Fibroblast of skin of right quadriceps (primary cell): ENCODE measurements at regions not wholly inside any gene's neighbourhood (a gene's known extent, or its start where the extent isn't known, plus 50 kb on each side); places are given as distances from the start of the nearest gene placed in this dataset.
A peak's percentile ranks its signal among the peaks of the same experiment; 100 is the strongest.
"Not testable (repeated sequence)": the region's sequence is repeated elsewhere in the genome, so short reads cannot be mapped to it uniquely, and the experiment has no call there.

Source experiments
- DNase-seq: peaks from one replicate; pipeline ENCODE4 v3.0.0-alpha.2; 2013

DNA sequence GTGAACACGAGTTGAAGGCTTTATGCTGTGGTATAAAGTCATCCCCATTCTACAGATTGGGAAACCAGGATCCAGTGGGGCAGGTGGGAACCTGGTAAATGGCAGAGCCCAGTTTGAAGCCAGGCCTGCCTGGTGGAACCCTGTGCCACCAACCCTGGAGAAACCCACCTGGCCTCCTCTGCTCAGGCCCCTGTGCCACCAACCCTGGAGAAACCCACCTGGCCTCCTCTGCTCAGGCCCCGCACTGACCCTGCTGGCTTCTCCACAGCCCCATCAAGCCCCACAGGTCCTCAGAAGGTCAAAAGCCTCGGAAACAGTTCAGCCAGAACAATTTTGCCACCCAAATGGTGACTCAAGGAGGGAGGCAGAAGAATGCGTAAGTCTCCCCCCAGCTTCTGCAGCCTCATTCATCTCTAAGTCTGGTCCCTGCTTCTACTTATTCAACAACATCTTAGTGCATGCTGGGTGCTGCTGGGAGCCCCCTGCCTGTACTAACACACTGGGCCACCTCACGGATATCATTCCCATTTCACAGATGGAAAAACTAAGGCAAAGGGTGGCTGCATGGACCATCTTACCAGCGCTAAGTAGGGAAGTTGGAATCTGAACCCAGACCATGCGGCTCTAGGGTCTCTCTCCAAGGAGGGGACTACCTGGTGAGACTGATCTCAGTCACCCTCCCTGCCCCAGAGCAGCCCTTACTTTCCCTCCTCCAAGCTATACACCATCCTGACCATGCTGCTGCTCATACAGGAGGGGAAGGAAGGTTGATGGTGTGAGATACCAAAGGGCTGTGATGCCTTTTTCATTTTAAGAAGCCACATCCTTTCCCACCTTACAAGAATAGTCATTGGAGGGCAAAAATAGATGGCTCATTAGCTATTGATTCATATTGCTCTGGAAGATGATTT is 93.7 kb upstream of the ID2 start:
- DNase-seq: no peak

DNA sequence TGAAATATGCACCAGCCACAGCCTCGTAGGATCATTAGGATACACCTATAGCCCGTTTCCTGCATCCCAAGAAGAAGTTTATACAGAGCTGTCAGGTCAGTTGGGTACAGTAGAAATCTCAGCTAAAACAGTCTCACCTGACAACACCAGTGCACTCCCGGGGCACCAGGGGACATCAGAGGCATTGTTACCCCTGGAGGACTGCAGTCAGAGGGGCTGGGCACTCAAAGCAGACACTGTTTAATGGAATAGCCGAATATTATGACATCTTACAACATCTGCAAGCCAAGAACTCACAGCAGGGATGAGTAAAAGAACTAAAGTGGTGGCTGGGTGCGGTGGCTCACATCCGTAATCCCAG is 93.0 kb upstream of the ID2 start:
- DNase-seq: no peak

- no peak for DNase-seq
Measured at GRCh38 chr2:8589721-8590120, 92.1 kb upstream of the ID2 start.

DNA sequence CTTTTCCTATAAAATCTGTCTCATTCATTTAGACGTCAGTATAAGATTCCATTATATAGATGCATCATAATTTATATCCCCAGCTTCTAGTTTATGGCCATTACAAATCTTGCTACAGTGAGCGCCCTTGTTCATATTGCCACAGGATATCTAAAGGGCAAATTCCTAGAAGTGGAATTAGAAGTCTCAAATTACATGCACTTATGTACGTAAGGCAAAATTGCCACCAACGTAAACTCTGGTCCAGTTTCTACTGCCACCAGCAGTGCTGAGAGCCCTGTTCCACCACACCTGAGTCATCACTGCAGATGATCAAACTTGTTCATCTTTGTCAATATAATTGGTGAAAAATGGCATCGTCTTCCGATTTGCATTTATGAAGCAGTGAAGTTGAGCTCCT is 90.9 kb upstream of the ID2 start:
- no peak for DNase-seq

GRCh38 chr2:8592736-8593135 is 89.1 kb upstream of the ID2 start:
- no peak for DNase-seq

- no peak for DNase-seq
Measured at GRCh38 chr2:8593243-8593642, 88.6 kb upstream of the ID2 start.

- no peak for DNase-seq
Measured at GRCh38 chr2:8594731-8595427, 87.0 kb upstream of the ID2 start.

DNA sequence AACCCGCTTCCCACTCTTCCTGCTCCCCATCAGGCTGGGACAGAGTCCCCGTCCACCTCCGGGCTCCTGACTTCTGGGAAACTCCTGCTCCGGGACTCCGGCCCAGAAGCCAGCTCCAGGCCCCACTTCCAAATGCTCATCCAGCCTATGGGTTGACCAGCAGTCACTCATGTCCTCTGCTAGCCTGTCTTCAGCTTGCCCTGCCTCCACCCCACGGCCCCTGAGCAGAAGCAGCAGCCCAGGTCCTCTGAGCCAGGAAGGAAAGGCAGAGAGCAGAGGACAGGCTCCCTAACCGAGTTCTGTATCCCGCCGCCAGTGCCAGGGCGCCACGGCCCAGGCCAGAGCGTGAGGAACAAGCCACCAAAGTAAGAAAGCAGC is 86.4 kb upstream of the ID2 start:
- DNase-seq: no peak

- DNase-seq: no peak
Measured at GRCh38 chr2:8595811-8596600, 85.8 kb upstream of the ID2 start.

DNA sequence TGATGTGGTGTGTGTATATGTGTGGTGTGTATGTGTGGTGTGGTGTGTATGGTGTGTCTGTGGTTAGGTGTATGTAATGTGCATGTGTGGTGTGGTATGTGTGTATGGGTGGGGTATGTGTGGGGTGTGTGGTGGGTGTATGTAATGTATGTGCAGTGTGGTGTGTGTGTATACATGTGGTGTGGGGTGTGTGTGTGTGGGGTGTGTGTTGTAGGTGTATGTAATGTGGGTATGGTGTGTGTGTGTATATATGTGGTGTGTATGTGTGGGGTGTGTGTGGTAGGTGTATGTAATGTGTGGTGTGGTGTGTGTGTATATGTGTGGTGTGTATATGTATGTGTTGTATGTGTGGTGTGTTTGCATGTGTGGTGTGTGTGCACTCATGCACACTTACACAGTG is 84.8 kb upstream of the ID2 start:
- DNase-seq: no peak

DNA sequence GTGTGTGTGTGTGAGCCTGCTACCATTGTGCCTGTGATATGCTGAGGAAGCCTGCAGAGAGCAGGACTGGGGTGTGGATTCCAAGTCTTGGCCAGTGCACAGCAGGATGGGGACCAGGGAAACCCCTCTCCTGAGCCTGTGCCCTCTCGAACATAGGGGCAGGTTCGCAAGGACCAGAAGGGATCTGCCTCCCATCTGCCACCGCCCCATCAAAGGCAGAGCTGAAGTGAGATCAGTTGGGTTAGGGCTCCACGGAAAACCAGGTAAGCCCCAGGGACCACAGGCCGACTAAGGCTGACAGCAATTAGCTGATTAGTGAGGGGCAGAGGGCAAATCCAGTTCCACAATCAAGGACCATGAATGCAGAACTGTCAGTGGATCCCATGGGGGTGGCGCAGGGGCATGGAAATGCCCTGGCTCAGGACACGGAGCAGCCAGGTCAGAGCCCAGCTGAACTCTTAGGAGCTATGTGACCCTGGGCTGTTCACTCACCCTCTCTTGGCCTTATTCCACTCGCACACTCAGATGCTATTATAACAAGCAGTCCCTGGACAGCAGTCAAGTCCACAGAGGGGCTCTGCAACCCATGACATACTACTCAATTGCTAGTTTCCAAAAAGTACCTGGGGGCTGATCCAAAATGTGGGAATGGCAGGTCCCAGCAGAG is 84.2 kb upstream of the ID2 start:
- DNase-seq: no peak

GRCh38 chr2:8598295-8599165 is 83.3 kb upstream of the ID2 start:
- peak; percentile 96 for DNase-seq

DNA sequence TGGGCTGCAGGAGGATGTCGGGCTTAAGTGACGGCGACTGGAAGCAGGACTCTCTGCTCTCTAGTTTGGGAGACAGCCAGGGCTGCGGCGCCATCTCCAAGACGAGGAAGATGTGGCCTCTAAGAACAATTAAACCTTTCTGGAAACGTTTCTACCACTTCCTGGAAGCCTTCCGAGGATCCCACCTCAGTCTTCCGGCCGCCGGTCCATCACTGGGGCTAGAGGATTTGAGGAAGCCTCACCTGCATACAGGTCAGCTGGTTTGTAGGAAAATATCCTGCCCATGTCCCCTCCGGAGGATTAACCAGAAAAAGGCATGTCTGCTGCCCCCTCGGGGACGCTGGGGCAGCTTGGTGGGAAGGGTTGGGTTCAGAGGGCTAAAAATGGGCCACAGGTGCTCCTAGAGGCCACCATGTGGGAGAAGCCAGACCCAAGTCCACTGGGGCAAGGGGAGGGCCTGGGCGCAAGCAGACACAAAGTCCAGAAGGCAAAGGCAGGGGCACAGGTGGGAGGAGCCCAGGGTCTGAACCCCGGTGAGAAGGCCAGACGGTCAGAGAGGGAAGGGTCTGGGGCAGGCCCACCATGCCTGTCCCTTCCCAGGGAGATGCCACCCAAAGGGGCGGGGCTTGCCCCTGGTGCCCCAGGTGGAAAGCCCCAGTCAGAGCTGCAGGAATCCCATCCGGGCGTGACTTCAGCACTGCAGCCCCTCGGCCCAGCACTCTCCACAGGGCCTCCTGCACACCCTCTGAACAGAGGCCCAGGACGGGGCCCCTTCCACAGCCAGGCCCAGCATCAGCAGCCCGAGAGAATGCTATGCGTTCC is 82.2 kb upstream of the ID2 start:
- no peak for DNase-seq

DNA sequence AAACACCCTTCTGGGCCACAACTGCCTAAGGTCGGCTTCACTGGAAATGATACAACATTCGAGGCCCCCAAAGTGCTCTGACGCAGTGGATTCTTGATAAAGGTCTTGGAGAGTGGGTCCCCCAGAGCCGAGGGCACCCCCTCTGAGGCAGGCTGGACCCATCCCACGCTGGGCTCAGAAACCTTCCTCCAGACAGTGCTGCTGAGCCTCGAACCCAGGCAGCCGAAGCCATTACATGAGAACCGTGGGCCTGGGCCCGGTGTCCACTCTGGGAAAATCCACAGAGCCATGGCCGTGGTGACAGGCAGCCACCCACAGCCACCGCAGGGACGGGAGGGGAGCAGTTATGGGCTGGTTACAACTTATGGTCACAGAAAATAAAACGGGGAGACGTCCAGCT is 81.4 kb upstream of the ID2 start:
- DNase-seq: no peak

DNA sequence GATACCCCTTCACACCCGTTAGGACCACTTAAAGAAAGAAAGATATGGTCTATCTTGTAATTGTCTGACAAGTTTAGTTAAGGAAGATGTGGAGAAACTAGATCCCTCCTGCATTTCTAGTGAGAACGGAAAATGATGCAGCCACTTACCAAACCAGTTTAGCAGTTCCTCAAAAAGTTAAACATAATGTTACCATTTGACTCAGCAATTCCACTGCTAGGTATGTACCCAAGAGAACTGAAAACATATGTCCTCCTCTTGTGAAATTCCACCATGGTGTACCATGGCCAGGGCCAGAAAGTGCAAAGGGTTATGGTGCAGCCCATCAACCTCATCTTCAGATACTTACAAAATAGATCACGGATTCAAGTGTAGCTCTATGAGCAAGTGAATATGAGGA is 79.0 kb upstream of the ID2 start:
- DNase-seq: no peak

DNA sequence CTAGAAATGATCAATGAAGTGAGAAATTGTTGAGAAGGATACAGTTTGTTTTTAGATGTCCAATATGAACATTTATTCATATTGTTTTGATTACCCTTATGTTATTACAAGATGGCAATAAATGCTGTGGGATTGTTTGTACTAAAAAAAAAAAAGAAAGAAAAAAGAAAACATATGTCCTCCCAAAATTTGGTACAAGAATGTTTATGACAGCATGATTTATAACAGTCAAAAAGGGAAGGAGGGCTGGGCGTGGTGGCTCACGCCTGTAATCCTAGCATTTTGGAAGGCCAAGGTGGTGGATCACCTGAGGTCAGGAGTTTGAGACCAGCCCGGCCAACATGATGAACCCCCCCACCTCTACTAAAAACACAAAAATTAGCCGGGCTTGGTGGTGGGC is 78.5 kb upstream of the ID2 start:
- DNase-seq: not testable (repeated sequence)

DNA sequence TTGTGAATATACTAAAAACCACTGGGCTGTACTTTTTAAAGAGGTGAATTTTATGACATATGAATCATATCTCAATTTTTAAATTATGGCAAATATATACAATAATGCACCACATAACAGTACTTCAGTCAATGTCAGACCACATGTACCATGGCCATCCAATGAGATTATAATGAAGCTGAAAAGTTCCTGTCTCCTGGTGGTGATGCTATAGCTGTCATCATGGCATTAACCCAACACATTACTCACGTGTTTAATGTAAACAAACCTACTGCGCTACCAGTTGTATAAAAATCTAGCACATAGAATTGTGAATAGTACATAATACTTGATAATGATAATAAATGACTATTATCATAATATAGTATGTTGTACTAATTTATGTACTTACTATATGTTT is 77.6 kb upstream of the ID2 start:
- DNase-seq: peak; percentile 36

DNA sequence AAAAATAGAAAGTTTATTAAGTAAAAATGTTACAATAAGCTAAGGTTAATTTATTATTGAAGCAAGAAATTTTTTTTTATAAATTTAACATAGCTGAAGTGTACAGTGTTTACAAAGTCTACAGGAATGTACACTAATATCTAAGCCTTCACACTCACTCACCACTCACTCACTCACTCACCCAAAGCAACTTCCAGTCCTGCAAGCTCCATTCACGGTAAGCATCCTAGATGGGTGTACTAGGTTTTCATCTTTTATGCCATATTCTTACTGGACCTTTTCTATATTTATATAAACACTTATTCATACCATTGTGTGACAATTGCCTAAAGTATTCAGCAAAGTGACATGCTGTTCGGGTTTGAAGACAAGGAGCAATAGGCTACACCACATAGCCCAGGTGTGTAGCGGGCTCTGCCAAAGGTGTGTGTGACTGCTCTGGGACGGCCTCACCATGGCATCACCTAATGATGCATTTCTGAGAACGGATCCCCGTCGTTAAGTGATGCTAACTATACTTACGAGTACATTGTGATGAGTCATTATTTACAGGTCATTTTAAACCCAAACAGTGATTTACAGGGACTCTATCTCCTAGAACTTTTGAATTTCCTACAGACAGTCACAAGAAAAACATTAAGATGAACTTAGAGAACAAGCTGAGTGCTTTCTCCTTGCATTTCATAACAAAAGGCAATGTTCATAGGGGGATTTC is 76.3 kb upstream of the ID2 start:
- DNase-seq: peak; percentile 42

GRCh38 chr2:8606226-8606625 is 75.6 kb upstream of the ID2 start:
- no peak for DNase-seq
